Ectodermal cell (in vitro differentiated cells): ENCODE measurements at regions not wholly inside any gene's neighbourhood (a gene's known extent, or its start where the extent isn't known, plus 50 kb on each side); places are given as distances from the start of the nearest gene placed in this dataset.

Experiments
- H3K27ac ChIP-seq: 2 replicates; pipeline ENCODE4 v1.7.0; 2013; ENCODE audit warnings: mild to moderate bottlenecking, low read depth, low read length; ENCODE audit not compliant: insufficient read depth, poor library complexity, severe bottlenecking
- H3K27me3 ChIP-seq: 2 replicates; pipeline ENCODE4 v1.7.0; 2013; ENCODE audit warnings: mild to moderate bottlenecking, low read length; ENCODE audit not compliant: insufficient read depth, control insufficient read depth, poor library complexity, severe bottlenecking
- H3K36me3 ChIP-seq: one replicate; pipeline ENCODE4 v1.7.0; 2013; ENCODE audit warnings: low read length; ENCODE audit not compliant: control insufficient read depth, insufficient read depth
- H3K4me1 ChIP-seq: one replicate; pipeline ENCODE4 v1.7.0; 2013; ENCODE audit warnings: low read length; ENCODE audit not compliant: control insufficient read depth, insufficient read depth
- H3K4me3 ChIP-seq: 2 replicates; pipeline ENCODE4 v1.7.0; 2013; ENCODE audit warnings: low read depth, low read length, control low read depth; ENCODE audit not compliant: insufficient read depth
- H3K9me3 ChIP-seq: 2 replicates; pipeline ENCODE4 v1.7.0; 2013; ENCODE audit warnings: mild to moderate bottlenecking, low read length, moderate library complexity; ENCODE audit not compliant: control insufficient read depth
- WGBS, 2 experiments: methylation state at CpG; one replicate each; pipeline ENCODE4 v1.1.7; 2013; ENCODE audit warnings: missing lambda C conversion rate in 2 of 2; 5-methylcytosine and 5-hydroxymethylcytosine counted together

- Histone ChIP-seq H3K27me3 (no peaks in the 10 kb centered on the region), H3K4me1 (no peaks in the 10 kb centered on the region), H3K36me3 (no peaks in the 10 kb centered on the region), H3K4me3 (no peak overlapping the region), H3K9me3 (no peaks in the 10 kb centered on the region), H3K27ac (no peak overlapping the region)
- WGBS, 2 experiments: 92 to 96% methylated on average over 1 of the region's 1 CpG
Observed at GRCh38 chr1:218971156-218971555, 202.5 kb upstream of the LYPLAL1 start.

GRCh38 chr1:218980881-218981280 is 192.8 kb upstream of the LYPLAL1 start:
- no peaks in the 10 kb centered on the region for H3K4me1 ChIP-seq
- H3K27me3 ChIP-seq: no peaks in the 10 kb centered on the region
- no peak overlapping the region for H3K4me3 ChIP-seq
- H3K27ac ChIP-seq: no peak overlapping the region
- H3K36me3 ChIP-seq: no peaks in the 10 kb centered on the region
- WGBS, 2 experiments: 93 to 95% methylated on average over 2 of the region's 2 CpGs
- no peaks in the 10 kb centered on the region for H3K9me3 ChIP-seq

GRCh38 chr1:218982482-218982881 is 191.2 kb upstream of the LYPLAL1 start:
- Histone ChIP-seq H3K4me1 (no peaks in the 10 kb centered on the region), H3K27me3 (no peaks in the 10 kb centered on the region), H3K27ac (no peak overlapping the region), H3K9me3 (no peaks in the 10 kb centered on the region), H3K4me3 (no peak overlapping the region), H3K36me3 (no peaks in the 10 kb centered on the region)
- 87 to 93% methylated on average over 5 to 6 of the region's 6 CpGs for WGBS, 2 experiments

GRCh38 chr1:218983433-218983832 is 190.2 kb upstream of the LYPLAL1 start:
- Histone ChIP-seq H3K27me3 (no peaks in the 10 kb centered on the region), H3K4me3 (no peak overlapping the region), H3K9me3 (no peaks in the 10 kb centered on the region), H3K4me1 (no peaks in the 10 kb centered on the region), H3K27ac (no peak overlapping the region), H3K36me3 (no peaks in the 10 kb centered on the region)
- WGBS, 2 experiments: 95 to 98% methylated on average over 9 of the region's 9 CpGs

DNA sequence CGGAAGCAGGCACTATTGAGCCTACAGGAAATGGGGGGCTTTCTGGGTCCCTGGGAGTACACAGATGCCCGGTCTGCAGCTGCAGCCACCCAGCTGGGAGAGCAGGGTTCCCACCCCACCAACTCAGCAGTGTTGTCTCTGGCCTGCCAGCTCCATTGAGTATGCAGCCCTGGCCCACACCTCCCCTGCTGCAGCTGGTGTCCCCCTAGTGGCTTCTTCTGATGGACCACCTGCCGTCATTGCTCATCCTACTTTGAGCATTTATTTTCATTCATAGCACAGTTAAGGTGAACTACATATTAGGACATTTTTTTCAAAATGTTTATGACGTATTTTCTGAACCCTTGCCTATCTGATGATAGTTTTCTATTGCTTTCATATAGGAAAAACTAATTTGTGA is 189.8 kb upstream of the LYPLAL1 start:
- Histone ChIP-seq H3K9me3 (no peaks in the 10 kb centered on the region), H3K27me3 (no peaks in the 10 kb centered on the region), H3K4me3 (no peak overlapping the region), H3K4me1 (no peaks in the 10 kb centered on the region), H3K36me3 (no peaks in the 10 kb centered on the region), H3K27ac (no peak overlapping the region)
- 85 to 95% methylated on average over 3 to 4 of the region's 4 CpGs for WGBS, 2 experiments

- Histone ChIP-seq H3K9me3 (no peaks in the 10 kb centered on the region), H3K27me3 (no peaks in the 10 kb centered on the region), H3K36me3 (no peaks in the 10 kb centered on the region), H3K4me1 (no peaks in the 10 kb centered on the region), H3K27ac (no peak overlapping the region), H3K4me3 (no peak overlapping the region)
- WGBS, 2 experiments: 78 to 81% methylated on average over 2 of the region's 2 CpGs
Observed at GRCh38 chr1:218985424-218985984, 188.2 kb upstream of the LYPLAL1 start.

GRCh38 chr1:218986816-218987215 is 186.9 kb upstream of the LYPLAL1 start:
- Histone ChIP-seq H3K27me3 (no peaks in the 10 kb centered on the region), H3K4me1 (no peaks in the 10 kb centered on the region), H3K36me3 (no peaks in the 10 kb centered on the region), H3K27ac (no peak overlapping the region), H3K9me3 (no peaks in the 10 kb centered on the region), H3K4me3 (no peak overlapping the region)
- 86 to 87% methylated on average over 3 of the region's 3 CpGs for WGBS, 2 experiments

GRCh38 chr1:218990019-218990418 is 183.7 kb upstream of the LYPLAL1 start:
- no peaks in the 10 kb centered on the region for H3K9me3 ChIP-seq
- no peaks in the 10 kb centered on the region for H3K36me3 ChIP-seq
- H3K4me3 ChIP-seq: no peak overlapping the region
- no peak overlapping the region for H3K27ac ChIP-seq
- no peaks in the 10 kb centered on the region for H3K27me3 ChIP-seq
- 93 to 94% methylated on average over 1 of the region's 1 CpG for WGBS, 2 experiments
- no peaks in the 10 kb centered on the region for H3K4me1 ChIP-seq

DNA sequence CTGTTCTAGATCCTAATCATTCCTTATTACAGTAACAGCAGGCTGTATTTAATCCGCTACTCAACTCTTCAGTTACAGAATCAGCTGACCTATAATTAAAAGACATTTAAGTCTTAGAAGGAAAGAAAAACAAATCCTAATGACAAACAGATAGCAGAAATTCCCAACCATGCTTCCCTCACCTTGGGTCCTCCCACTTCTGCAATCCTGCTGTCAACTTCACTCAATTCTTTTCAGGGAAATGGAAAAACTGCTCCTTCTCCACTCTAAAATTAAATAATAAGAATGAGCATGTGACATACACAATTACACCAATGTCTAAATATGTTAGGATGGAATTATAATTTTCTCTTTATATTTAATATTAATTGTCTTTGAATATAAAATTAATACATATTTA is 182.6 kb upstream of the LYPLAL1 start:
- no peaks in the 10 kb centered on the region for H3K9me3 ChIP-seq
- no peak overlapping the region for H3K4me3 ChIP-seq
- H3K36me3 ChIP-seq: no peaks in the 10 kb centered on the region
- no peaks in the 10 kb centered on the region for H3K4me1 ChIP-seq
- no peaks in the 10 kb centered on the region for H3K27me3 ChIP-seq
- 63 to 83% methylated on average over 1 of the region's 1 CpG for whole genome bisulfite sequencing, 2 experiments
- H3K27ac ChIP-seq: no peak overlapping the region

DNA sequence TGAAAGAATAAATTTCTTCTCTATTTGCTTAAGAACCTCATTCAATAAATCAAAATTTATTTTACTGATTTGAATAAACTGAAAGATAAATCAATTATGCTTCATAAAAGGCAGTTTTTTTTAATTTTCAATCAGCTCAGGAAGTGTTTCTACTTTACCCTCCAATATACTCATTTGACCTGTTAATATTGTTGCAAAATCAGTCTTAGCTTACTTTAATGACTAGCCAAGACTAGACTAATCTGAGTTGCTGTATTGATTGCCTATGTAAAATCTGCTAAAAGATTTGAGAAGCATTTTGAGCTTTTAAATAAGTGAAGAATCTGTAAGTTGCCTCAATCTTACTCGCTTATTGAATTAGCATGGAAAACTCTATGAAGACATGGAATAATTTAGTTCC is 179.1 kb upstream of the LYPLAL1 start:
- Histone ChIP-seq H3K9me3 (no peaks in the 10 kb centered on the region), H3K4me3 (no peak overlapping the region), H3K36me3 (no peaks in the 10 kb centered on the region), H3K27me3 (no peaks in the 10 kb centered on the region), H3K4me1 (no peaks in the 10 kb centered on the region), H3K27ac (no peak overlapping the region)
- 94% methylated on average over 1 of the region's 1 CpG; no CpG with 5 or more reads in 1 of the 2 experiments for WGBS, 2 experiments
